ENCODE measurements at regions not wholly inside any gene's neighbourhood (a gene's known extent, or its start where the extent isn't known, plus 50 kb on each side); places are given as distances from the start of the nearest gene placed in this dataset.

DNA sequence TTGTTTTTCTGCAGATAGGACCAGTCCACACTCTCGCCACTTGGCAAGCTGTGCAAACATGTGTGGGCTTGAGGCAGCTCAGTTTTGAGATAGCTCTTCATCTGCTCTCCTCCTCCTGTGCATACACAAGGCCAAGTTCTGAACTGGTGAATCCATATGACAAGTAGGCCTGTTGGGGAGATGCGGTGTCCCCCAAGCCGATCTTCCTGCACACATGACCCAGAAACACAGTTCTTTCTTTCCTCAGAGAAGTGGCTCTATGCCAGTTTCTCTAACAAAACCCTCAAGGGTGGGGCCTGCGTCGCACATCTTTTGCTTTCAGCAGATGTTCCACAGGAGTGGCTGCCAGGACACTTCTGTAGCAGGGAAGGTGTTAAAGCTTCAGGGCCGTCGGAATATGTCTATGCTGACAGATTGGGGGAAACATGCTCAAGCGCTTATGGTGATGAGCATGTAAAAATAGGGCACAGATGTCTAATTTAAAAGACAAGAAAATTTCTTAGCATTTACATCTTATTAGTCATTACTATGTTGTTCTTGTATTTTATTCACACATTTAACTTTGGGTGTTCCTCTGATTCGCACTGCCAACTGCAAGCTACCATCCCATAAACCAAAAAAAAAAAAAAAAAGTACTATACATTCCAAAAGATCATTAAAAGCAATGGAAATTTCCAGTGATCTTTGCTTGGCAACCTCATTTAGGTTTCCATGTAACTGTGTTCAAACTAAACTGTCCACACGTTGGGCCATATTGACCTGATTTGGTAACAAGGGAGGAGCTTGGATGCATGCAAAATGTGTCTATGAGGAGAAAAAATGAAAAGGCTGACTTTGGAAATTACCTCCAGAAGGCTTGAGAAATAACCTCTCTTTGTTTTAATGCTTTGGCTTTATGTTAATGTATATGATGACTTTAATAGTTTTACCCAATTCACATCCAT lies 1055.5 kb upstream of the KLHL29 start:
- no peak for DNase-seq (ENCODE audit: low read depth in 2 of 2)

DNA sequence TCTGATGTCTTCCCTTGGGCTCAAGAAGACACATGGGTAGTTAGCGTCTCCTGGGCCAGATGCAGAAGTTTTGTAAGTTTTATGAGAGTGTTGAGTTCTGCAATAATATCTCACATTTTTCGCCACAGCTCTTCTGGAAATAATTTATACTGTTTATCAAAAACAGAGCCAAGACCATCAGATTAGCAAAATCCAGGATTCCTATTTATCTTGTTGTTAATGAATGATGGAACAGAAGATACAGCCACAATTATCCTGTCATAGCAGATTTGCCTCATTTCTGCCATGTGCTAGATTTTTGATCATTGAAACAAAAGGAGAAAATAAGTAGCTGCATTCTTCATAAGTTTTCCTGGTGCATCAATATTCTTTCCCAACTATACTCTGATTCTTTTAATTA lies 1048.6 kb upstream of the KLHL29 start:
- DNase-seq (ENCODE audit: low read depth in 2 of 2) = no peak

DNA sequence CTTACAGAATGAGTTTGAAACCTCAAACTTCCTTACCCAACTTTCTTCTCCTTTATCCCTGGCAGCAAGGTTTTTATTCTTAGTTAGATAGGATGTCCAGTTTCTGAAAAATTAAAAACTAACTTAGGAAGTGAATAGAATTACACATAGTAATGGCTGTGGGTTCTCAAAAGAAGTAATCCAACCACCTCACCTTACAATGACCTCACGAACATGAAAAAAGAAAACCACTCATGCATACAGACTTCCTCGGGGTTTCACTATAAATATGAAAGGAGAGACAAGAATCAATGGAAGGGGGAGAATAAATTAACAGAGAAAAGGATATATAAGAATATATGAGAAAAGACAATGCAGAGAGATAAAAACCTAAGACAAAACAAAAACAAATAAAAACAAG lies 1044.3 kb upstream of the KLHL29 start:
- DNase-seq (ENCODE audit: low read depth in 2 of 2) = no peak

DNA sequence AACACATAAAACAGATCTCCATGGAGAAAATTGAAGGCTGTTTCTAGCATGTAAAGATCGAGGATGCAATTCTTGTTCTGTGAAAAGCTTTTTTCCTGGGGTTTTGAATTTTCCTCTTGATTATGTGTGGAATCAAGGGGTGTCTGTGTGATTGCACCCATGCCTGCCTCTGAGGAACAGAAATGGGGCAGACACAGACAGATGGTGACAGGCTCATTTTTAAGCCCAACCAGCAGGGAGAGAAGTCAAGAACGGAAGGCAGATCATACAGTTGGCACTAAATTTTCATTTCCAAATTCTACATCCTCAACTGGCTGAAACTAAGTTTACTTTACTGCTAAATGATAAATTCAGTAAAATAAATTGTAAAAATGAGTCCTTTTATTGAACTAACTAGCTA lies 1037.7 kb upstream of the KLHL29 start:
- DNase-seq (ENCODE audit: low read depth in 2 of 2) = no peak

DNA sequence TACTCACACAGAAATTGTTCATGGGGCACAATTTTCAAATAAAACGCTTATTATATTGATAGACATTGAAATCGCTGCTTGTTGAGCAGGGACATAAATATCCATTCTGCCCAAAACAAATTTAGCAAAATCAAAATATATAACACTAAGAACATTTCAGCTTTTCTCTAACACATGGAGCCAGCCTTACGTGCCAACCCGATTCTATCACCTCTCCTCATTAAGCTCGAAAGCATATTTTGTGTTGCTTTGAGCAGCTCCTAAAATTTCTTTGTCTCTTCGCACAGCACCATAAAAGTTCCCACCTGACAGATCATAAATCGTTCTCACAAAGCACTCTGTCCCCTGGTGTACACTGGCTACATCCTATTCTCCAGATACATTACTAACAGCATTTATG lies 1034.4 kb upstream of the KLHL29 start:
- no peak for DNase-seq (ENCODE audit: low read depth in 2 of 2)

DNA sequence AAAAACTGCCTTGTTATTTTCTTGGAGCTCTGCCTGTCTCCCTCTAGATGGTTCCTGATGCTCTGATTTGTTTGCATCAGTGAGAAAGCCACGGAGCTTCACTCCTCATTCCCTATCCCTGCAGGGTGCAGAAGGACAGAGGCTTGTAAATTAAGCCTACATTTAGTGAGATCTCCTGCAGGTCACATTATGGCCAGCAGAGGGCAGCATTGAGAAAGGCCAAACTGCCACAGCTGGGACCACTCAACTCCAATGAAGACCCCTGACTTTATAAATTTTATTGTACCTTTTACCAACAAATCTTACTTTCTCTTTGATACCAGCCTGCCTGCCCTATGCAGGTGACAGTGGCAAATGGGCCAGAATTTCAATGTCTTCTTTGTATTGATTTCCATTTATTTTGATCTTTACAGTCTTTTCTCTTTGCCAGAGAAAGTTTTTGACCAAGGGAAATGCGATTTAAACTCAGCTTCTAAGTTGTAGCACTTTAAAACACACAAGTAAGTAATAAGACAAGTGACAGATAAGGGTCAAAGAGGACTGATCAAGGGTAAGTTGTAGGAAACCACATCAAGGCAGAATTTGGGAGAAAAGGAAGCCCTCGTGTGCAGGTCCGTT lies 1029.1 kb upstream of the KLHL29 start:
- peak in 1 of 2 donors; percentile 5 for DNase-seq (ENCODE audit: low read depth in 2 of 2)

DNA sequence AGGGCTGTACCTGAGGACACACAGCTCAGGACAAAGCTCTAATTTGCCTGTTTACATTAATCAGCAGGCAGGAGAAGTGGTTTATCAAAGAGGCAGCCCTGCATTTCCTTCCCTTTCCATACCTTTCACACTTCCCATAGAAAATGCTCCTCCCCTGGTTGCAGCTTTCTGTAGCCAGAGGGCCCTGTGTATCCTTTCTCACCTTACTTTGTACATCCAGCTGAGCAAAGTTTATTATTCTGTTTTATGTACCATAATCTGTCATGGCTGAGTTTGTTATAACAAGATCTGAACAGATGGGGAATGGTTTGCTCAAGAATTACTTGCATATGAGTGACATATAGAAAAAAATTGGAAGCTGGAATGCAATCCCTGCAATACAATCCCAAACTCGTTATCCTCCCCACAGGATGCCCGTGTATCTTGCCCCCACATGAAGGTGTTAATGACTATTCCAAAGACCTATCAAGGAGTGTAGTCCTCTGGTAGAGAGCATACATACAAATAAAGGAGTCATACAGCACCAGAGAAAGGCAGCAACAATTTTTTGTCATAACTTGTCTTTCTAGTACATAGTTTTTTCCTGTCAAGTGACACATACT lies 1025.8 kb upstream of the KLHL29 start:
- DNase-seq (ENCODE audit: low read depth in 2 of 2) = no peak

DNA sequence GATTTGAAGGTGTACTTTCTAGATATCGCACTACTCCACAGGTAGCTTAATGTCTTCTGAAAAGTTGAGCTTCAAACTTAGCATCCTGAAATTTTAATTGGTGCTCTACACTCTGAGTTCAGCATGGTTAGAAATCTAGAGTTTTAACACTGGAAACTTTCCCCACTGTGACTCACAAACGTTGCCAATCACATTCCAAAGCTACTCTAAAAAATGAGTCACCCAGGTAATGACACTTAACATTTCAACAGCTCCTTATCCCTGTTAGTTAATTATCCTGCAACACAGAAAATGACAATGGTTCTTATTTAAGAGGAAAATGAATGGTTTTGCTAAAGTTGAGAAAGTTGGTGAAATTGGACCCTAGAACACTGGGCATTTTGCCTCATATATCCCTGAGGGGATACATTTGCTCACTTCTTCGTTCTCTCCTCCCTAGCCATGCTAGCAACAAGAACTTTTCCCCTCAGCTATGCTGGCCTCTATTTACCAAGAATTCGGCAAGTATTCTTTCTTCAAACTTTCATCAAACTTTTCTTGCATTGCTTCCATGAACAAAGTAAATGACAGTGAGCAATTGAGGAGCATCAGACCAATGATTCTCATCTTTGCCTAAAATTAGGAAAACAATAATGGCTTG lies 1024.1 kb upstream of the KLHL29 start:
- no peak for DNase-seq (ENCODE audit: low read depth in 2 of 2)

DNA sequence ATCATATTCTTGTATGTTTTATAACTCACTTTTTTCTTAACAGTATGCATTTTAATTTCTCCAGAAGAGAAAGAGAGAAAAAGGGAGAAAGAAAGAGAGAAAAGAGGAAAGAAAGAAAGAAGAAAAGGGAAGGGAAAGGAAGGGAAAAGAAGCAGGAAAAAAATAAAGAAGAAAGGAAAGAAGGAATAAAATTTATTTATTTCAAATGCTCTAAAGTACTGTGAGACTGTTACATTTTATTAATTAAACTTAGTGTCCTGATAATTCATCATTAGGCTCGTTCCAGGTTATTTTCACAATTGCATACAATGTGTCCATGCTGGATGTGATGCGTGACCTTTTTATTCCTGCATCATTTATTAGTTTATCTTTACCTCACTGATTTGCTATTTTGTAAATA lies 1023.4 kb upstream of the KLHL29 start:
- no peak for DNase-seq (ENCODE audit: low read depth in 2 of 2)

DNA sequence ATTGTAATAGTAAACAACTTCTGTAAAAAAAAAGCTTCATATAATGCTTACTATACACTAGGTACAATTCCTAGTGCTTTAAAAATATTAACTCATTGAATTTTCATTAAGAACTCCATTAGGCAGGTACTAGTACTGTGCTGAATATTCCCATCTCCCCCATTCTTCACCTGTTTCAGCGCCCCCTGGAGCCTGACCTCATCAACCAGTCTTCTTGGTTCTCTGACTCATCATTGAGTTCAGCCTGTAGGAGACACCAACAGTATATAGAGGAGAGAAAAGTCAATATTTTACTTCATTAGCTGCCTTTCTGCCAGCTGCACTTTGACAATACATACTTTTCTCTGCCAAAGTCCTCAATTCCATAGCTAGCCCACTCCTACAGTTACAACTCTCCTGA lies 1009.9 kb upstream of the KLHL29 start:
- no peak for DNase-seq (ENCODE audit: low read depth in 2 of 2)

DNA sequence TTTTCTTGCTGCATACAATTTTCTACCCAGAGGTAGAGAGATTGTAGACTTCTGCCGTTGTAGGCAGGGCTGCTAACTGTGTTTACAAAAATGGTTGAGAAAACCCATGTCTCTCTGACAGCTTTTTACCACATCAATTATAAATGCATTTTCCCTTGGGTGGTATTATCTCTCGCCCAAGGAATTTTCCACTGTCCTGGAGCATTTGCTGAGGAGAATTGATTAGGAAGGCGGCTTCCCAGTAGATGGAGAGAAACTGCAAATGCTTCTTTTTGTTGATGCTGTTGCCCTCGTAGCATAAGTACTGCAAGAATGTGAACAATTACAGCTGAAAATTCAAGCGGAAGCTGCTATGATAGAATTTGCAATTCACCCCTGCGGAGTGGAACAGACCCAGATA lies 1007.7 kb upstream of the KLHL29 start:
- no peak for DNase-seq (ENCODE audit: low read depth in 2 of 2)

DNA sequence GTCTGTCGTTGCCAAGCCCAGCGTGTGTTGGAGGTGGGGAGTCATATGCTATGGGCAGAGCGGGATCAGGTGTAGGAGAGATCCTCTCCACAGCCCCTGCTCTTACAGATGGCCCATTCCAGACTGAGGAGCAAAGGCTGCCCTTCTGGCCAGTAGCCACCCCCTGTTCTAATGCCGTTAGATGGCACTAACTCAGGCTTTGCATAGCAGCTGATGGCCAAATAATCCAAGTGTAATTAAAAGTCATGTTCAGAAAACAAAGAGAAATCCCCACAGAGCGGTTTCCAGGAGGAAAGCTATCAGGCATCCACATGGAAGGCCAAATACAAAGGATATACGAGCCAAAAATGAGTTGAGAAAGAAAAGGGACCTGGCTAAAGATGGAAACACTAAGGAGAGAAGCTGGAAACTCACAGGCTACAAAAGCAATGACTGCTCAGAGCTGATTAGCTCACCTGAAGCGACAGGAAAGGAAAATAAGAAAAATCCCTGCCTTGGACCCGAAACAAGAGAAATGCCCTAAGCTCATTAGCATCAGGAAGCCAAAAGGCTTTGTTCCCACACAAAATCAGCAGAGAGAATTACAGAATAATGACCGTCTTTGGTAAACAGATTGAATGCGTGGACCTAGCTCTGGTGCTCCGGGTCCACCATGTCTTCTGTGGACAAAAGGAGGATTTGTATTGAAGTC lies 1002.4 kb upstream of the KLHL29 start:
- no peak for DNase-seq (ENCODE audit: low read depth in 2 of 2)

DNA sequence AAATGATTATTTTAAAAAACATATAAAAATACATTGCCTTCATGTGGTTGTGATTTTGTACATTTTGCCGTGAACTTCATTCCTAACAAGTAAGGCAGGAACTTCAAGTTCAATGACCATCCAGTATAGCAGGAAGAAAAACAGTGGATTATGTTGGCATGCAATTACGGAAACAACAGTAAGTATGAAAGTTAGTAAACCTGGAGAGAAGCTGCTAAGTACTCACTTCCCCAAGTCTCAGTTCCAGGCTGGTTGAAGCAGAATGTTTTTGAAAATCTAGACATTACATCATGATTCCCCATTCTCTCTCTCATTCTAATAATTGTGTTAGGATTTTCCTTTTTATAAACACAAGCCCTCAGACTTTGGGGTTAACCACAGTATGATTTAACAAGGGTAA lies 987.1 kb upstream of the KLHL29 start:
- DNase-seq (ENCODE audit: low read depth in 2 of 2) = no peak

DNA sequence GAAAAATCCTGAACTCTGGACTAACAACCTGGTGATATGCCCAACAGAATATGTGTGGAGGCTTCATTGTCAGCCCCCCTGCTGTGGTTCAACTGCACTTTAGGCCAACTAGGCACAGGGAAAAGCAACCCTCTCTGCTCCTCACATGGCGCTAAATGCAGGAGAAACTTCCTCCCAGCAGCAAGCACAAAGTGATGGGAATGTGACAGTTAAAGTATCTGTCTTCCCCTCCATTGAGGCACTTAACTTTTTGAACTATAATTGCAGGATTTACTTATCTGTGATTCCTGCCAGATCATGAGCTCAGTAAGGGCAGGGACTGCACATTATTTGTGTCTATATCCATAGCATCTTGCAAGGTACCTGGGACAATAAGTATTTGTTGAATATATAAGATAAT lies 981.2 kb upstream of the KLHL29 start:
- no peak for DNase-seq (ENCODE audit: low read depth in 2 of 2)

DNA sequence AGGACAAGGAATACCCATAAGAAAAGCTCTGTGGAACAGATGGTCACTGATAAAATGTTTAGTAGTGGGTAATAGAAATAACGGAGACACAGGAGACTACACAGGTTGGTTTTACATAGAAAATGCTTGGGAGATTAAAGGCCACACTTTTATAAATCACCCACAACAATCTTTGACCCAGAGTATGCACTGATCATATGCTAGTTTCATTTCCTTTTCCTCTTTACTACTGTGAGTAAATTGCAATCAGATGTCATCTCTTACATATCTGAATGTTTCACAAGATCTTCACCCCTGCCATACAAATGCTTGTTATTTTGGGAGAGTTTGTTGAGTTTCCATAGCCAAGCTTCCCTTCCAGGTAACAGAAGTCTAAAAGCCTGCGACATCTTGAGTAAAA lies 978.4 kb upstream of the KLHL29 start:
- no peak for DNase-seq (ENCODE audit: low read depth in 2 of 2)

DNA sequence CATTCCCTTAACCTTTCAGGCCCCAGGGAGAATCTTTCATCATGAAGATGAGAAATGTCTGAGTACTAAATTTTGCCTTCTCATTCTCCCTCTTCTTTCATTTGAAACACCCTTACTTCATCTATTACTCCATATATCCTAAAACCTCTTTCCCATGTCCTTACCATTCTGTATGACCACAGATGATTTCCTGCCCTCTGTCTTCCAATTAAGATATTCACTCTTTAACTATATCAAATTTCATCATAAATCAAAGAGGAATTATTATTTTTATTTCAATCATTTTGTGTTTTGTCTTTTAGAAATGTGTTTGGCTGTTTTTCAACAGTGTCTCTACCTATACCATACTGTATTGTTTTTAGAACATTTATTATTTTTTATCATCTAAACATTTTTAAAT lies 964.9 kb upstream of the KLHL29 start:
- no peak for DNase-seq (ENCODE audit: low read depth in 2 of 2)

DNA sequence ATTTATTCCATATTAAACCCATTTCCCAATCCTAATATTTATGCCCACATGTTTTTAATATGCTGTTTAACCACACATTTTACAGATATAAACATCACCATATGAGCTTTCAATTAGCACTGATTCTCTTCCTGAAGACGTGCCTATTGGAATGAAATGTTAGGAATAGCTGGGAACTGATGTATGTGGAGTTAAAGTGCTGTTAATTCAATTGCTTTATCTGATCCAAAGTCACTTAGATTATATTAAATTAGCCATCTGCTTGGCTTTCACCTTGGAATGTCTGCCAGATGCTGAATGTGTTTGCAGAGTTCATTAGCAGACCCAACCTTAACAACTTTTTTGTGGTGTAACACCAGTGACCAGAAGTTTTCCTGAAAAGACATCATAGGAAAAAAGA lies 942.9 kb upstream of the KLHL29 start:
- no peak for DNase-seq (ENCODE audit: low read depth in 2 of 2)

DNA sequence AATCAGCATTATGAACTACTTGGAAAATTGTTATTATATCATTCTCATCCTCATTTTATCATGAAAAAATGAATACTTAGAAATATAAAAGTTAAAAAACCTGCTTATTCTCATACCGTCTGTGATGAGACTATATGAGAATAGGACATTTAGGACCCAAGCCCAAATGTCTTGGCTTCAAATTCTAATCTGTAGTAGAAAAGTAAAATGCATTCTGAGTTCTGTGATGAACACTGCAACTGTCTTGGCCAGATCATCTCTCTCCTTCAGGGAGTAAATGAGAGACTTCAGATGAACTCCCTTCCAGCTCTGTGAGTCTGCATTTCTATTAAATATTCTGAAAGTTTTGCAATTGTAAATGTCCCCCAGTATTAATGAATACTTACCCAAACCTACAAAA lies 940.7 kb upstream of the KLHL29 start:
- DNase-seq (ENCODE audit: low read depth in 2 of 2) = no peak

DNA sequence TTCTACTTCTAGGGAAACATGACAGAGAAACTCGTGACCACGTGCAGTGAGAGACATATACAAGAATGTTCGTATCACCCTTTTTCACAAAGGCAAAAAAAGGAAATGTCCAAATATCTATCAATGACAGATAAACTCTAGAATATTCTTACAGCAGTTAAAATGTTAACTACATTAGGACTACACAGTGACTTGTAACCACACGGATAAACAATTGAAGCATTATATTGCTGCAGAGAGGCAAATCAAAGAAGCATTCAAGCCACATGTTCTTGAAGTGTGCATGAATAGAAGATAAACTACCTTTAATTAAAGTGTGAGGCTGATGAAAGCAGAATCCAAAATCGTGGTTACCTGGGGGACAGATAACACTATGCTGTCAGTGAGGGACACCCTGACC lies 935.3 kb upstream of the KLHL29 start:
- no peak for DNase-seq (ENCODE audit: low read depth in 2 of 2)

DNA sequence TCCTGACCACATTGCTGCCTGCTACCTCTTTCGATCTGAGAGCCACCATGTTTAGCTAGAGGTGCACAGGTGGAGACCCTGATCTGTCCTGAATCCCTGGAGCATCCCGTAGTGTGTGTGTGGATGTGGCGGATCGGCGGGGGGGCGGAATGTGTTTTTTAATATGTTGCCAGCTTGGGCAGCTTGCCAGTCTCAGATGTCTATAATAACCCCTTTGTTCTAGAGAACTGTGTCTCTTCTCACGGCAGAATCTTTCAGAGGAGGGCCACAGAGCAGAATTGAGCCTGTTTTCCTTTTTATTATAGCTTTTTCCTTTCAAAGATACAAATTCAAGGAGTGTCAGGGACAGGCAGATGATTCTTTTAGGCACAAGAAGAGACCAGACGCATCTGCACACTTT lies 934.1 kb upstream of the KLHL29 start:
- DNase-seq (ENCODE audit: low read depth in 2 of 2) = no peak

DNA sequence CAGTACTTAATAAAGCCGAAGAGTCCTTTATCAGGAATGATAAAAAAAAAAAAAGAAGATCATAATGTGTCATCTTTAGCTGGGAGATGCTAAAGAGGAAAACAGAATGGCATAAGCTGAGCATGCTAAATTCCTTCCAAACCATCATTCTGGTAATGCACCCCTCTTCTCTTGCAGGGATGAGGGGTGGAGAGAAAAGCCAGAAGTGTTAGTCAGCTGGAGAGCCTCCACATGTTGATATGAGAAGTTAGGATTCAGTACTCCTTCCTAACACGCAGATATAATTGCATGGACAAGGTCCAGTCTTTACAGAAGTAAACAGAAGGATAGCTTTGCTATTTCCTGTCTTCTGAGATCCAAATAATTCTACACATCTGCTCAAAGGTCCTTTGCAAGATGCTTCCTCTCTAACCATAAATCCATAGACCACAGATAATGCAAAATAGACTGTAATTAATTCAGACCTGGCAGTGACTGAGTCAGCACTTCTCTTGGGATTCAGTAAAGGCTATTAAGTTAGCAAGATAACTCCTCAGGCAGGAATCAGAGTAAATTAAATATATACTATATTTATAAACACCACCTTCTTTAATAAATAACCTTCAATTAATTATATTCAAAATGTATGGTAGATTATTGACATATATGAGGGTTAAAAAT lies 930.0 kb upstream of the KLHL29 start:
- no peak for DNase-seq (ENCODE audit: low read depth in 2 of 2)
